ENCODE measurements at regions not wholly inside any gene's neighbourhood (a gene's known extent, or its start where the extent isn't known, plus 50 kb on each side); places are given as distances from the start of the nearest gene placed in this dataset.
"Not testable (repeated sequence)": the region's sequence is repeated elsewhere in the genome, so short reads cannot be mapped to it uniquely, and the experiment has no call there.

DNA sequence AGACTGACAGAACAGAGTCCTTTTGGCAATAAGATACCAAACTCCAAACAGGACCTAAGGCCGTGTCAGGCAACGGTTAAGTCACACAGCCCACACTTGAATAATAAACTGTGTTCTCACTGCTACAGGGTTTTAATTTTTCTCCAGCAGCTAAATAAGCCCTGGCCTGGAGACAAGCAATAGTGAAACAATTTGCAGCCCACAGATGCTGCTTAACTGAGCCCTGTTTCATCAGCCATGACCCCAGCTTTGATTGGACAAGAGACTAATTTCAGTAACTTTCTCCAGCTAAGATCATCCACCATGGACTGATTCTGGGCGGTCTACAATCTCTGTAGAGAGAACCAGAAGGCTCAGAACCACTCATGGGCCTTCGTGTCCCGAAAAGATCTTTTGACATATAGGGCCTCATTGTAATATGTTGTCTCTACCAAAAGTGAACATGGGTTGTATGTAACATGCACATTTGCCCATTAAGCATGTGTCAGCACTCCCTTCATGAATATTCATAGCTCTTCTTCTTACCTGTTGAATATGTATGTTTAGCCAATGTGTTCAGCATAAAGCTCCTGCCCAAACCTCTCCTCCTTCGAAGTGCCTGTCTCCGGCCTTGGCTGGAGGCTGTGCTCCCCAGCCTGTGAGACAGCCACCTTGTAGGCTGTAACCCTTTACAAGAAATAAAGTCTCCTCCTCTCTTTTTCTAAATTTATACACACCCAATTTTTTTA is 223.1 kb upstream of the AKR1E2 start:
- TF ChIP-seq POLR2AphosphoS5 (IDR thresholded peaks at IDR 0.05; ENCODE audit: low read depth, low read length) (no peak), TAF1 (IDR thresholded peaks at IDR 0.05; ENCODE audit: low read depth, low read length) (no peak), PAX5 (IDR thresholded peaks at IDR 0.05; ENCODE audit: insufficient read depth, low read length, severe bottlenecking) (no peak)
- DNase-seq (ENCODE audit: insufficient read length, low spot score) = no peak
- FAIRE-seq = no peak

DNA sequence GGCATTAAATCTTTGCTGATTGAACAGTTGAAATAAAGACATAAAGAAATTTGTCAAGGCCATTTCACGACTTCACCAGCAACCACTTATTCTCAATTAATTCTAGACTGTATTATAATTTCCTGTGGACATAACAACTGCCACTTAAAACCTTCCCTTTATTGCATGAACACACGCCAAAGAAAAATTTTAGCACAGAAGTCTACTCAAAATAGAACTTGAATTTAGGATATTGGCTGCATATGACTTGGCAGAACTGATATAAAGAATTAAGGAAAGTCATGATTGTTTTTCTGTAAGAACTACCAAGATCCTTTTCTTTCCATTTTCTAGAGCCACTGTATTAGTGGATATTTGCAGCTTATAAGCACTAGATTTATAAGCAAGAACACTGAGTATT is 226.5 kb upstream of the AKR1E2 start:
- no peak for TF ChIP-seq TAF1 (IDR thresholded peaks at IDR 0.05; ENCODE audit: low read depth, low read length)
- no peak for TF ChIP-seq SPI1 (IDR thresholded peaks at IDR 0.05; ENCODE audit: low read depth, low read length)
- no peak for TF ChIP-seq POLR2AphosphoS5 (IDR thresholded peaks at IDR 0.05; ENCODE audit: low read depth, low read length)
- no peak for FAIRE-seq
- no peak for DNase-seq (ENCODE audit: insufficient read length, low spot score)

DNA sequence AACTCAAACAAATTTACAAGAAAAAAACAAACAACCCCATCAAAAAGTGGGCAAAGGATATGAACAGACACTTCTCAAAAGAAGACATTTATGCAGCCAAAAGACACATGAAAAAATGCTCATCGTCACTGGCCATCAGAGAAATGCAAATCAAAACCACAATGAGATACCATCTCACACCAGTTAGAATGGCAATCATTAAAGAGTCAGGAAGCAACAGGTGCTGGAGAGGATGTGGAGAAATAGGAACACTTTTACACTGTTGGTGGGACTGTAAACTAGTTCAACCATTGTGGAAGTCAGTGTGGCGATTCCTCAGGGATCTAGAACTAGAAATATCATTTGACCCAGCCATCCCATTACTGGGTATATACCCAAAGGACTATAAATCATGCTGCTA is 228.1 kb upstream of the AKR1E2 start:
- FAIRE-seq = not testable (repeated sequence)

GRCh38 chr10:4596951-4597350 is 229.1 kb upstream of the AKR1E2 start:
- DNase-seq (ENCODE audit: insufficient read length, low spot score) (no peak), FAIRE-seq (no peak)
- TF ChIP-seq POU2F2 (IDR thresholded peaks at IDR 0.05; ENCODE audit: low read depth, low read length) (no peak), PAX5 (IDR thresholded peaks at IDR 0.05; ENCODE audit: insufficient read depth, low read length, severe bottlenecking) (no peak), POLR2AphosphoS5 (IDR thresholded peaks at IDR 0.05; ENCODE audit: low read depth, low read length) (no peak), SPI1 (IDR thresholded peaks at IDR 0.05; ENCODE audit: low read depth, low read length) (no peak), TAF1 (IDR thresholded peaks at IDR 0.05; ENCODE audit: low read depth, low read length) (no peak), POLR2A (IDR thresholded peaks at IDR 0.05; ENCODE audit: low read depth, low read length) (no peak)

More for the DNA sequence above, 228.1 kb upstream of the AKR1E2 start:
- DNase-seq (ENCODE audit: insufficient read length, low spot score) = not testable (repeated sequence)

DNA sequence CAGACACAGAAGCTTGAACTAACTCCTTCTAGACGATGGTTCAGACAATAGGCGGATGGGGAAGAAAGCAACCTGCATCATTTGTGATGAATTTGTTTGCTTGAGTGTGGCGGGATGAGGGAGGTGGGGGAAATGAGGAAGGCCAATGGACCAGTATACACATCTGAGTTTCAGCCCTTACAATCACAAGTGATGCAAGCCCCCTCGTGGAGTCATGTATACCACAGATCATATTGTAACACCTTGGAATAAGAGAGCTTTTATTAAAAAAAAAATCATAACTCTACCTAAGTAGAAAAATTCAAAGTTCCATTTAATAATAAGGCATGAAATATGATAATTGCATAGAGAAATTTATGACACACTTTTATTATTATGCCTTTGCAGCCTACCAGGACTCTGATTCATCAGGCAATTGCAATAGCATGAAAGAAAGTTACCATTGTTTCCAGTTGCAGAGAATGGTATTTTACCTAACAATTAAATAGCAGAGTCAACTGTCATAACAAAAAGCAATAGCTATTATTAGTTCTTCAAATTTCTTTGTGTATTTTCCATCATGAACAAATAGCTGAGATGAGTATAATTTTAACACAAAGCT is 230.2 kb upstream of the AKR1E2 start:
- DNase-seq (ENCODE audit: insufficient read length, low spot score) = no peak
- TF ChIP-seq PAX5 (IDR thresholded peaks at IDR 0.05; ENCODE audit: insufficient read depth, low read length, severe bottlenecking) (no peak), TAF1 (IDR thresholded peaks at IDR 0.05; ENCODE audit: low read depth, low read length) (no peak), POLR2A (IDR thresholded peaks at IDR 0.05; ENCODE audit: low read depth, low read length) (no peak), SPI1 (IDR thresholded peaks at IDR 0.05; ENCODE audit: low read depth, low read length) (no peak), POU2F2 (IDR thresholded peaks at IDR 0.05; ENCODE audit: low read depth, low read length) (no peak), POLR2AphosphoS5 (IDR thresholded peaks at IDR 0.05; ENCODE audit: low read depth, low read length) (no peak)
- FAIRE-seq = no peak

DNA sequence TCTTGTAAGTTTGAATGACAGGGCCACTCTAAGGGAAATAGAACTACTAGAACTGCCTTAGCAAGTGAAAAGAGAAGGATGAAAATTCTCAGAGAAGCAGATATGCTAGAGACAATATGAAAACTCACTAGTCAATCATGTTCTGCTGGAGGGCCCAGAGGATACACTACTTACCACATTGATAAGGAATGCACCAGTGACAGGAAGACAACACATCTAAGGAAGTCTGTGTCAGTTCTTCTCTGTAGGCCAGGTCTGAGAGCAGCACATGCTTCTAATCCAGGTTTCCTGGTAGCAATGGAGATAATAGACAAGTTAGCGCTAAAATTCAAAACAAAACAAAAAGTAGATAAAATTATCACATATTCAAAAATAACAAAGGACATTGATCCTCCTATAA is 235.2 kb upstream of the AKR1E2 start:
- DNase-seq (ENCODE audit: insufficient read length, low spot score) (no peak), FAIRE-seq (no peak)
- TF ChIP-seq POLR2AphosphoS5 (IDR thresholded peaks at IDR 0.05; ENCODE audit: low read depth, low read length) (no peak), TAF1 (IDR thresholded peaks at IDR 0.05; ENCODE audit: low read depth, low read length) (no peak), PAX5 (IDR thresholded peaks at IDR 0.05; ENCODE audit: insufficient read depth, low read length, severe bottlenecking) (no peak), POLR2A (IDR thresholded peaks at IDR 0.05; ENCODE audit: low read depth, low read length) (no peak), POU2F2 (IDR thresholded peaks at IDR 0.05; ENCODE audit: low read depth, low read length) (no peak), SPI1 (IDR thresholded peaks at IDR 0.05; ENCODE audit: low read depth, low read length) (no peak)

DNA sequence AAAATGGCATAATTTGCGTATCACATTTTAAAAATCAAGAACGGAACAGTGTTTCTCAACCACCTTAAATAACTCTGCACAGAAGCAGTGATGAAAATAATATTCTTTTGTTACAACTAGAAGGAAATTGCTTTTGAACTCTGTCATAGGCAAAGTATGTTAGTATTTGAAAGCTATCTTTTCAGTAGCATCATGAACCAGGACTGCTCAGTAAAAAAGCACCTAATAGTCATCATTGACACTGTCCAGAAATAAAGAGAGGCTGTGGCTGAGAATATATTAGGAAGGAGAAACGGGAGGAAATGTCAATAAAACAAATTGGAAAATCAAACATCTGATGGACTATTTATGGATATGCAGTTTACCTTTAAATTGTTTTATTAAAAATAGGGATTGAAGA is 237.2 kb upstream of the AKR1E2 start:
- DNase-seq (ENCODE audit: insufficient read length, low spot score) (no peak), FAIRE-seq (no peak)
- no peak for TF ChIP-seq POLR2AphosphoS5 (IDR thresholded peaks at IDR 0.05; ENCODE audit: low read depth, low read length)
- no peak for TF ChIP-seq POLR2A (IDR thresholded peaks at IDR 0.05; ENCODE audit: low read depth, low read length)
- no peak for TF ChIP-seq SPI1 (IDR thresholded peaks at IDR 0.05; ENCODE audit: low read depth, low read length)
- TF ChIP-seq PAX5 (IDR thresholded peaks at IDR 0.05; ENCODE audit: insufficient read depth, low read length, severe bottlenecking) = no peak
- TF ChIP-seq POU2F2 (IDR thresholded peaks at IDR 0.05; ENCODE audit: low read depth, low read length) = no peak
- TF ChIP-seq TAF1 (IDR thresholded peaks at IDR 0.05; ENCODE audit: low read depth, low read length) = no peak

- TF ChIP-seq PAX5 (IDR thresholded peaks at IDR 0.05; ENCODE audit: insufficient read depth, low read length, severe bottlenecking) = no peak
- TF ChIP-seq SPI1 (IDR thresholded peaks at IDR 0.05; ENCODE audit: low read depth, low read length) = no peak
- TF ChIP-seq POLR2A (IDR thresholded peaks at IDR 0.05; ENCODE audit: low read depth, low read length) = no peak
- TF ChIP-seq POLR2AphosphoS5 (IDR thresholded peaks at IDR 0.05; ENCODE audit: low read depth, low read length) = no peak
- no peak for TF ChIP-seq TAF1 (IDR thresholded peaks at IDR 0.05; ENCODE audit: low read depth, low read length)
- TF ChIP-seq POU2F2 (IDR thresholded peaks at IDR 0.05; ENCODE audit: low read depth, low read length) = no peak
- FAIRE-seq = no peak
- DNase-seq (ENCODE audit: insufficient read length, low spot score) = no peak
These were observed 238.5 kb upstream of the AKR1E2 start for GRCh38 chr10:4587466-4587865.

- FAIRE-seq (no peak), DNase-seq (ENCODE audit: insufficient read length, low spot score) (no peak)
- TF ChIP-seq POU2F2 (IDR thresholded peaks at IDR 0.05; ENCODE audit: low read depth, low read length) = no peak
These were observed 239.2 kb upstream of the AKR1E2 start for GRCh38 chr10:4586776-4587175.

GRCh38 chr10:4581929-4582328 is 244.1 kb upstream of the AKR1E2 start:
- DNase-seq (ENCODE audit: insufficient read length, low spot score) (no peak), FAIRE-seq (no peak)
- TF ChIP-seq POLR2AphosphoS5 (IDR thresholded peaks at IDR 0.05; ENCODE audit: low read depth, low read length) (no peak), TAF1 (IDR thresholded peaks at IDR 0.05; ENCODE audit: low read depth, low read length) (no peak), SPI1 (IDR thresholded peaks at IDR 0.05; ENCODE audit: low read depth, low read length) (no peak), POU2F2 (IDR thresholded peaks at IDR 0.05; ENCODE audit: low read depth, low read length) (no peak), POLR2A (IDR thresholded peaks at IDR 0.05; ENCODE audit: low read depth, low read length) (no peak), PAX5 (IDR thresholded peaks at IDR 0.05; ENCODE audit: insufficient read depth, low read length, severe bottlenecking) (no peak)
